ENCODE measurements at regions not wholly inside any gene's neighbourhood (a gene's known extent, or its start where the extent isn't known, plus 50 kb on each side); places are given as distances from the start of the nearest gene placed in this dataset.

- no peak for TF ChIP-seq CTCF (conservative IDR thresholded peaks at IDR 0.05)
- no peak for TF ChIP-seq ZFX (IDR thresholded peaks at IDR 0.05)
Observed at GRCh38 chr2:150677551-150677950, 190.1 kb upstream of the RND3 start.
